ENCODE measurements at regions not wholly inside any gene's neighbourhood (a gene's known extent, or its start where the extent isn't known, plus 50 kb on each side); places are given as distances from the start of the nearest gene placed in this dataset.

DNA sequence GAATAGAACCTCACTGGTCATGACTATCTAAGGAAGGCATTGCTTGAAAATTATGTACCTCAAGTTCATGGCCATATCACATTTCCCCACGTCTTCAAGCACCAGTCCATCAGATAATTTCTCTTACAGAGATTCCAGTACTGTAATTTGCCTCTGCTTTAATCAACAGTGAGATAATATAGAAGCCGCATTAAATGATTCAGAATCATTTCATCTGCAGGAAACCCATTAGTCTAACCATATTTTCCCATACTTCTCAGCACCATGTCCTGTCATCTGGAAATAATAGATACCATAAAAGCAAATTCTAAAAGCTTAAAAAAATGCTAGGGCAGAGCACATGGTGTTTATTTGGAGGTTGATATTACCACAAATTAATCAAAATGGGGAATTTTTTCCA is 310.3 kb upstream of the SLIT2 start:
- TF ChIP-seq, protein P1, sequence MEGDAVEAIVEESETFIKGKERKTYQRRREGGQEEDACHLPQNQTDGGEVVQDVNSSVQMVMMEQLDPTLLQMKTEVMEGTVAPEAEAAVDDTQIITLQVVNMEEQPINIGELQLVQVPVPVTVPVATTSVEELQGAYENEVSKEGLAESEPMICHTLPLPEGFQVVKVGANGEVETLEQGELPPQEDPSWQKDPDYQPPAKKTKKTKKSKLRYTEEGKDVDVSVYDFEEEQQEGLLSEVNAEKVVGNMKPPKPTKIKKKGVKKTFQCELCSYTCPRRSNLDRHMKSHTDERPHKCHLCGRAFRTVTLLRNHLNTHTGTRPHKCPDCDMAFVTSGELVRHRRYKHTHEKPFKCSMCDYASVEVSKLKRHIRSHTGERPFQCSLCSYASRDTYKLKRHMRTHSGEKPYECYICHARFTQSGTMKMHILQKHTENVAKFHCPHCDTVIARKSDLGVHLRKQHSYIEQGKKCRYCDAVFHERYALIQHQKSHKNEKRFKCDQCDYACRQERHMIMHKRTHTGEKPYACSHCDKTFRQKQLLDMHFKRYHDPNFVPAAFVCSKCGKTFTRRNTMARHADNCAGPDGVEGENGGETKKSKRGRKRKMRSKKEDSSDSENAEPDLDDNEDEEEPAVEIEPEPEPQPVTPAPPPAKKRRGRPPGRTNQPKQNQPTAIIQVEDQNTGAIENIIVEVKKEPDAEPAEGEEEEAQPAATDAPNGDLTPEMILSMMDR (IDR thresholded peaks at IDR 0.05; ENCODE audit: insufficient read depth in 1 of 2, low read depth in 1 of 2, low read length in 1 of 2, severe bottlenecking in 1 of 2, unreplicated experiment in 1 of 2) = no peak
- Histone ChIP-seq H3K4me3 (ENCODE audit: low read depth, low read length) (no peak overlapping the region), H3K9me3 (no peaks in the 10 kb centered on the region), H3K27me3 (replicated peaks; ENCODE audit: control insufficient read depth, insufficient read depth, low read length) (no peaks in the 10 kb centered on the region), H3K4me1 (no peaks in the 10 kb centered on the region), H3K36me3 (ENCODE audit: control insufficient read depth, insufficient read depth, low read length) (no peaks in the 10 kb centered on the region)
- no peak overlapping the region for H3K27ac Mint-ChIP-seq (ENCODE audit: unreplicated experiment)
- no peaks in the 10 kb centered on the region for H3K9me3 Mint-ChIP-seq (ENCODE audit: unreplicated experiment)
- no peak for DNase-seq
- H3K36me3 Mint-ChIP-seq (ENCODE audit: insufficient read depth, unreplicated experiment) = no peaks in the 10 kb centered on the region
- H3K4me3 Mint-ChIP-seq (ENCODE audit: unreplicated experiment) = no peak overlapping the region
- no peaks in the 10 kb centered on the region for H3K4me1 Mint-ChIP-seq (ENCODE audit: low read depth, unreplicated experiment)
- intact Hi-C loops (cut with micrococcal nuclease; ENCODE audit: unreplicated experiment) = no loop called here
- BruUV-seq (replicated peaks) = no TSS peak
- CTCF ChIA-PET = no interaction called here
- POLR2A ChIA-PET = no interaction called here
- H3K27me3 Mint-ChIP-seq (ENCODE audit: insufficient read depth, unreplicated experiment) = no peaks in the 10 kb centered on the region

GRCh38 chr4:19940861-19941260 is 310.8 kb upstream of the SLIT2 start:
- no TSS peak for BruUV-seq (replicated peaks)
- CTCF ChIA-PET = no interaction called here
- Histone ChIP-seq H3K4me3 (ENCODE audit: low read depth, low read length) (no peak overlapping the region), H3K27me3 (replicated peaks; ENCODE audit: control insufficient read depth, insufficient read depth, low read length) (no peaks in the 10 kb centered on the region), H3K4me1 (no peaks in the 10 kb centered on the region), H3K9me3 (no peaks in the 10 kb centered on the region), H3K36me3 (ENCODE audit: control insufficient read depth, insufficient read depth, low read length) (no peaks in the 10 kb centered on the region)
- no peaks in the 10 kb centered on the region for H3K36me3 Mint-ChIP-seq (ENCODE audit: insufficient read depth, unreplicated experiment)
- TF ChIP-seq, protein P1 (IDR thresholded peaks at IDR 0.05; ENCODE audit: insufficient read depth in 1 of 2, low read depth in 1 of 2, low read length in 1 of 2, severe bottlenecking in 1 of 2, unreplicated experiment in 1 of 2) = no peak
- no peak overlapping the region for H3K4me3 Mint-ChIP-seq (ENCODE audit: unreplicated experiment)
- no peak overlapping the region for H3K27ac Mint-ChIP-seq (ENCODE audit: unreplicated experiment)
- DNase-seq = no peak
- intact Hi-C loops (cut with micrococcal nuclease; ENCODE audit: unreplicated experiment) = no loop called here
- no peaks in the 10 kb centered on the region for H3K27me3 Mint-ChIP-seq (ENCODE audit: insufficient read depth, unreplicated experiment)
- POLR2A ChIA-PET = no interaction called here
- H3K9me3 Mint-ChIP-seq (ENCODE audit: unreplicated experiment) = no peaks in the 10 kb centered on the region
- H3K4me1 Mint-ChIP-seq (ENCODE audit: low read depth, unreplicated experiment) = no peaks in the 10 kb centered on the region

- DNase-seq = no peak
- Mint-ChIP-seq H3K27me3 (ENCODE audit: insufficient read depth, unreplicated experiment) (peaks cover 3% of the 10 kb centered on the region), H3K4me1 (ENCODE audit: low read depth, unreplicated experiment) (no peaks in the 10 kb centered on the region), H3K36me3 (ENCODE audit: insufficient read depth, unreplicated experiment) (no peaks in the 10 kb centered on the region), H3K27ac (ENCODE audit: unreplicated experiment) (no peak overlapping the region), H3K9me3 (ENCODE audit: unreplicated experiment) (no peaks in the 10 kb centered on the region), H3K4me3 (ENCODE audit: unreplicated experiment) (no peak overlapping the region)
- intact Hi-C loops (cut with micrococcal nuclease; ENCODE audit: unreplicated experiment) = no loop called here
- Histone ChIP-seq H3K4me1 (no peaks in the 10 kb centered on the region), H3K27me3 (replicated peaks; ENCODE audit: control insufficient read depth, insufficient read depth, low read length) (no peaks in the 10 kb centered on the region), H3K4me3 (ENCODE audit: low read depth, low read length) (no peak overlapping the region), H3K36me3 (ENCODE audit: control insufficient read depth, insufficient read depth, low read length) (no peaks in the 10 kb centered on the region), H3K9me3 (no peaks in the 10 kb centered on the region)
- TF ChIP-seq, protein P1 (IDR thresholded peaks at IDR 0.05; ENCODE audit: insufficient read depth in 1 of 2, low read depth in 1 of 2, low read length in 1 of 2, severe bottlenecking in 1 of 2, unreplicated experiment in 1 of 2) = no peak
- no TSS peak for BruUV-seq (replicated peaks)
- CTCF ChIA-PET = no interaction called here
- POLR2A ChIA-PET = no interaction called here
Observed at GRCh38 chr4:19936476-19936875, 315.2 kb upstream of the SLIT2 start.

Data from Caco-2 (cell line).